SK-N-SH (cell line): ENCODE measurements at regions not wholly inside any gene's neighbourhood (a gene's known extent, or its start where the extent isn't known, plus 50 kb on each side); places are given as distances from the start of the nearest gene placed in this dataset.

Source experiments
- CTCF ChIA-PET: fragments of 300-600, 350-600 bp; formaldehyde crosslinking; extraction: SDS; loops from one replicate; lab custom pipeline; 2021; lab: Yijun Ruan, JAX
- POLR2A ChIA-PET: fragments of 350-600 bp; sonication (Branson Sonifier 250); formaldehyde crosslinking; extraction: SDS; loops from one replicate; lab custom pipeline; 2020; ENCODE audit warnings: antibody characterized with exemption, inconsistent platforms; lab: Yijun Ruan, JAX
- DNase-seq: peaks from one replicate; pipeline ENCODE4 v3.0.0; 2012
- H2AFZ ChIP-seq: fragments of 200-600 bp; sonication (generic); 2 replicates; pipeline ENCODE4 v1.8.1; 2016; ENCODE audit warnings: antibody characterized with exemption, mild to moderate bottlenecking, low read depth
- H3F3A ChIP-seq: fragments of 200-600 bp; sonication (generic); replicated peaks from 2 replicates; pipeline ENCODE3; 2016; ENCODE audit warnings: antibody characterized with exemption, mild to moderate bottlenecking; ENCODE audit not compliant: insufficient read depth
- H3K27ac ChIP-seq, 2 experiments: fragments of 200-500 bp in 1 of 2; fragments of 200-600 bp in 1 of 2; sonication (Bioruptor generic) in 1 of 2; sonication (generic), shearing (Covaris generic) in 1 of 2; 2 replicates each; pipeline versions ENCODE4 v1.5.1 to v1.6.1; 2014 to 2016; ENCODE audit warnings: low read depth in 2 of 2, inconsistent platforms in 1 of 2, low read length in 1 of 2, mild to moderate bottlenecking in 1 of 2, mixed read lengths in 1 of 2
- H3K27me3 ChIP-seq: fragments of 200-600 bp; sonication (generic), shearing (Covaris generic); 2 replicates; pipeline ENCODE4 v1.6.1; 2016; ENCODE audit warnings: mixed run types; ENCODE audit not compliant: insufficient read depth
- H3K36me3 ChIP-seq, 2 experiments: fragments of 200-500 bp in 1 of 2; fragments of 200-600 bp in 1 of 2; sonication (Bioruptor generic) in 1 of 2; sonication (generic) in 1 of 2; replicated peaks in 1 of 2; 2 replicates each; pipeline versions ENCODE3 to v1.5.1; 2014 to 2016; ENCODE audit warnings: low read length in 1 of 2, mild to moderate bottlenecking in 1 of 2; ENCODE audit not compliant: insufficient read depth in 2 of 2, control insufficient read depth in 1 of 2
- H3K4me1 ChIP-seq, 2 experiments: fragments of 200-500 bp in 1 of 2; fragments of 200-600 bp in 1 of 2; sonication (Bioruptor generic) in 1 of 2; sonication (generic), shearing (Covaris generic) in 1 of 2; 2 replicates each; pipeline versions ENCODE4 v1.5.1 to v1.6.1; 2014 to 2016; ENCODE audit warnings: low read depth in 1 of 2, low read length in 1 of 2, mixed run types in 1 of 2; ENCODE audit not compliant: insufficient read depth in 2 of 2, control insufficient read depth in 1 of 2
- H3K4me2 ChIP-seq: fragments of 200-600 bp; sonication (generic), shearing (Covaris generic); 2 replicates; pipeline ENCODE4 v1.6.1; 2017; ENCODE audit warnings: mixed run types
- H3K4me3 ChIP-seq, 2 experiments: fragments of 200-500 bp in 1 of 2; fragments of 200-600 bp in 1 of 2; sonication (Bioruptor generic) in 1 of 2; sonication (generic), shearing (Covaris generic) in 1 of 2; 2 replicates each; pipeline versions ENCODE4 v1.5.1 to v1.8.1; 2014 to 2016; ENCODE audit warnings: low read depth in 2 of 2, inconsistent platforms in 1 of 2, low read length in 1 of 2, mild to moderate bottlenecking in 1 of 2, mixed read lengths in 1 of 2, moderate library complexity in 1 of 2
- H3K79me2 ChIP-seq: fragments of 200-600 bp; sonication (generic); 2 replicates; pipeline ENCODE4 v1.8.1; 2017; ENCODE audit warnings: mild to moderate bottlenecking; ENCODE audit not compliant: insufficient read depth
- H3K9ac ChIP-seq: fragments of 200-600 bp; sonication (generic); 2 replicates; pipeline ENCODE4 v1.6.1; 2017; ENCODE audit warnings: mixed run types
- H3K9me2 ChIP-seq: fragments of 200-600 bp; sonication (generic); 2 replicates; pipeline ENCODE4 v1.6.1; 2017; ENCODE audit warnings: mixed run types
- H3K9me3 ChIP-seq: fragments of 200-600 bp; sonication (generic); 2 replicates; pipeline ENCODE4 v1.6.1; 2017; ENCODE audit warnings: mixed run types, mild to moderate bottlenecking, moderate library complexity
- H4K20me1 ChIP-seq: fragments of 200-600 bp; sonication (generic); 2 replicates; pipeline ENCODE4 v1.6.1; 2017; ENCODE audit warnings: mild to moderate bottlenecking, mixed run types; ENCODE audit not compliant: insufficient read depth
- CHD2 ChIP-seq: fragments of 150-350 bp; IDR thresholded peaks from 2 replicates; pipeline ENCODE4 v1.6.1; 2018; ENCODE audit warnings: low read length; ENCODE audit not compliant: partially characterized antibody
- EP300 ChIP-seq, 2 experiments: IDR thresholded peaks; 2 replicates each; pipeline versions ENCODE4 v1.4.0 to v1.6.1; 2012; ENCODE audit warnings: borderline replicate concordance in 1 of 2, low read depth in 1 of 2, low read length in 1 of 2
- EZH2phosphoT487 ChIP-seq: fragments of 200-600 bp; sonication (generic); IDR thresholded peaks from 2 replicates; pipeline ENCODE4 v1.6.1; 2017; ENCODE audit warnings: low read depth, mixed run types, mild to moderate bottlenecking, antibody characterized with exemption, moderate library complexity, borderline replicate concordance
- FOSL2 ChIP-seq: IDR thresholded peaks from 2 replicates; pipeline ENCODE4 v1.4.0; 2012; ENCODE audit warnings: low read depth, mild to moderate bottlenecking, moderate library complexity, borderline replicate concordance
- FOXJ3 ChIP-seq: sonication (generic); formaldehyde crosslinking; IDR thresholded peaks from 2 replicates; pipeline ENCODE4 v1.5.1; 2020; ENCODE audit warnings: mild to moderate bottlenecking, missing genetic modification reagents
- GATA2 ChIP-seq: sonication (generic); formaldehyde crosslinking; IDR thresholded peaks from 2 replicates; pipeline ENCODE4 v1.5.0; 2020; ENCODE audit warnings: mild to moderate bottlenecking, missing genetic modification reagents
- JUND ChIP-seq: IDR thresholded peaks from 2 replicates; pipeline ENCODE4 v1.4.0; 2012
- MXI1 ChIP-seq: IDR thresholded peaks from 2 replicates; pipeline ENCODE4 v1.6.1; 2012; ENCODE audit warnings: mild to moderate bottlenecking, low read depth, low read length, improper control_type of control experiment
- NFIC ChIP-seq: IDR thresholded peaks from 2 replicates; pipeline ENCODE4 v1.4.0; 2012; ENCODE audit warnings: borderline replicate concordance
- NRF1 ChIP-seq: IDR thresholded peaks from 2 replicates; pipeline ENCODE4 v1.6.1; 2012; ENCODE audit warnings: low read depth, mild to moderate bottlenecking, low read length
- RAD21 ChIP-seq: IDR thresholded peaks from 2 replicates; pipeline ENCODE4 v1.6.1; 2012; ENCODE audit warnings: mild to moderate bottlenecking, low read length
- RFX5 ChIP-seq: IDR thresholded peaks from 2 replicates; pipeline ENCODE4 v1.6.1; 2012; ENCODE audit warnings: mild to moderate bottlenecking, improper control_type of control experiment, low read length
- SIN3A ChIP-seq: IDR thresholded peaks from 2 replicates; pipeline ENCODE4 v1.6.1; 2012; ENCODE audit warnings: low read depth, mild to moderate bottlenecking, low read length, moderate library complexity, borderline replicate concordance
- SMC3 ChIP-seq: IDR thresholded peaks from 2 replicates; pipeline ENCODE4 v1.6.1; 2012; ENCODE audit warnings: low read depth, low read length, improper control_type of control experiment
- TCF12 ChIP-seq: IDR thresholded peaks from 2 replicates; pipeline ENCODE4 v1.4.0; 2012
- TEAD4 ChIP-seq: IDR thresholded peaks from 2 replicates; pipeline ENCODE4 v1.4.0; 2012; ENCODE audit warnings: mild to moderate bottlenecking, borderline replicate concordance; ENCODE audit not compliant: insufficient read depth
- YY1 ChIP-seq: IDR thresholded peaks from 2 replicates; pipeline ENCODE4 v1.4.0; 2012; ENCODE audit warnings: low read depth, mild to moderate bottlenecking
- WGBS: methylation state at CpG from one replicate; pipeline ENCODE4 v1.1.6; 2017; ENCODE audit warnings: low lambda C conversion rate; 5-methylcytosine and 5-hydroxymethylcytosine counted together
- TF ChIP-seq, protein P1 (sequence below): IDR thresholded peaks from 2 replicates; pipeline ENCODE4 v1.4.0; 2012; ENCODE audit warnings: low read depth, borderline replicate concordance
- TF ChIP-seq, protein P2 (sequence below): IDR thresholded peaks from 2 replicates; pipeline ENCODE4 v1.6.1; 2012; ENCODE audit warnings: mild to moderate bottlenecking, low read depth, low read length, moderate library complexity
- TF ChIP-seq, protein P3 (sequence below): IDR thresholded peaks from 2 replicates; pipeline ENCODE4 v1.4.0; 2012; ENCODE audit warnings: low read depth
- TF ChIP-seq, protein P4 (sequence below): fragments of 150-350 bp; IDR thresholded peaks from 2 replicates; pipeline ENCODE4 v1.6.1; 2017; ENCODE audit warnings: antibody characterized with exemption, low read length, low read depth, borderline replicate concordance
- TF ChIP-seq, protein P5 (sequence below): fragments of 150-350 bp; IDR thresholded peaks from 2 replicates; pipeline ENCODE4 v1.6.1; 2016; ENCODE audit warnings: mild to moderate bottlenecking, low read depth, low read length

DNA sequence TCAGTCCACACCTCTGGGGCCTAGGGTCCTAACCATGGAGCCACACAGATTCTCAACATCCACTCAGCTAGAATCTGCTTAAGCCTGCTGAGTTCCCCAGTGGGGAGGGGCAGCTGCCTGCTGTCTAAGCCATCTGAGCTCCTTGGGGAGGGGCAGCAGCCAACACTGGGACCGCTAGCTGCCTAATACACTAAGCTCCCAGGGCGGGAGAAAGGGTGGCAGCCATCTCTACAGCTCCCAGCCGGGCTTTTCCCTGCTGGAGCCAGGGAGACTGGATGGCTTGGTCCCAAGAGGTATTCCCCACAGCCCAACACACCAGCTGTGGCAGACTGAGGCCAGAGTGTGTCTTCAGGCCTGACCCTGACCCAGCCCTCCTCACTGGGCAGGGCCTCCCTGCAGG lies 217.3 kb upstream of the TMEM45B start:
- H3K4me3 ChIP-seq = no peak overlapping the region
- no peaks in the 10 kb centered on the region for H3K9me3 ChIP-seq
- no peak for TF ChIP-seq GATA2 (CRISPR knock-in tag)
- TF ChIP-seq, protein P1, sequence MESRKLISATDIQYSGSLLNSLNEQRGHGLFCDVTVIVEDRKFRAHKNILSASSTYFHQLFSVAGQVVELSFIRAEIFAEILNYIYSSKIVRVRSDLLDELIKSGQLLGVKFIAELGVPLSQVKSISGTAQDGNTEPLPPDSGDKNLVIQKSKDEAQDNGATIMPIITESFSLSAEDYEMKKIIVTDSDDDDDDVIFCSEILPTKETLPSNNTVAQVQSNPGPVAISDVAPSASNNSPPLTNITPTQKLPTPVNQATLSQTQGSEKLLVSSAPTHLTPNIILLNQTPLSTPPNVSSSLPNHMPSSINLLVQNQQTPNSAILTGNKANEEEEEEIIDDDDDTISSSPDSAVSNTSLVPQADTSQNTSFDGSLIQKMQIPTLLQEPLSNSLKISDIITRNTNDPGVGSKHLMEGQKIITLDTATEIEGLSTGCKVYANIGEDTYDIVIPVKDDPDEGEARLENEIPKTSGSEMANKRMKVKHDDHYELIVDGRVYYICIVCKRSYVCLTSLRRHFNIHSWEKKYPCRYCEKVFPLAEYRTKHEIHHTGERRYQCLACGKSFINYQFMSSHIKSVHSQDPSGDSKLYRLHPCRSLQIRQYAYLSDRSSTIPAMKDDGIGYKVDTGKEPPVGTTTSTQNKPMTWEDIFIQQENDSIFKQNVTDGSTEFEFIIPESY = no peak
- no peak for TF ChIP-seq SMC3
- no peak for TF ChIP-seq FOXJ3 (CRISPR knock-in tag)
- no peak for TF ChIP-seq YY1
- no peak for TF ChIP-seq NFIC
- TF ChIP-seq RAD21 = no peak
- TF ChIP-seq, protein P2, sequence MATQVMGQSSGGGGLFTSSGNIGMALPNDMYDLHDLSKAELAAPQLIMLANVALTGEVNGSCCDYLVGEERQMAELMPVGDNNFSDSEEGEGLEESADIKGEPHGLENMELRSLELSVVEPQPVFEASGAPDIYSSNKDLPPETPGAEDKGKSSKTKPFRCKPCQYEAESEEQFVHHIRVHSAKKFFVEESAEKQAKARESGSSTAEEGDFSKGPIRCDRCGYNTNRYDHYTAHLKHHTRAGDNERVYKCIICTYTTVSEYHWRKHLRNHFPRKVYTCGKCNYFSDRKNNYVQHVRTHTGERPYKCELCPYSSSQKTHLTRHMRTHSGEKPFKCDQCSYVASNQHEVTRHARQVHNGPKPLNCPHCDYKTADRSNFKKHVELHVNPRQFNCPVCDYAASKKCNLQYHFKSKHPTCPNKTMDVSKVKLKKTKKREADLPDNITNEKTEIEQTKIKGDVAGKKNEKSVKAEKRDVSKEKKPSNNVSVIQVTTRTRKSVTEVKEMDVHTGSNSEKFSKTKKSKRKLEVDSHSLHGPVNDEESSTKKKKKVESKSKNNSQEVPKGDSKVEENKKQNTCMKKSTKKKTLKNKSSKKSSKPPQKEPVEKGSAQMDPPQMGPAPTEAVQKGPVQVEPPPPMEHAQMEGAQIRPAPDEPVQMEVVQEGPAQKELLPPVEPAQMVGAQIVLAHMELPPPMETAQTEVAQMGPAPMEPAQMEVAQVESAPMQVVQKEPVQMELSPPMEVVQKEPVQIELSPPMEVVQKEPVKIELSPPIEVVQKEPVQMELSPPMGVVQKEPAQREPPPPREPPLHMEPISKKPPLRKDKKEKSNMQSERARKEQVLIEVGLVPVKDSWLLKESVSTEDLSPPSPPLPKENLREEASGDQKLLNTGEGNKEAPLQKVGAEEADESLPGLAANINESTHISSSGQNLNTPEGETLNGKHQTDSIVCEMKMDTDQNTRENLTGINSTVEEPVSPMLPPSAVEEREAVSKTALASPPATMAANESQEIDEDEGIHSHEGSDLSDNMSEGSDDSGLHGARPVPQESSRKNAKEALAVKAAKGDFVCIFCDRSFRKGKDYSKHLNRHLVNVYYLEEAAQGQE = no peak
- TF ChIP-seq, all 33 proteins: peak for 0
- Histone ChIP-seq H3F3A (no peaks in the 10 kb centered on the region), H3K36me3 (no peaks in the 10 kb centered on the region), H3K27me3 (no peaks in the 10 kb centered on the region; the same call in 1 of the 2 replicates), H3K79me2 (no peaks in the 10 kb centered on the region), H3K9ac (no peak overlapping the region), H3K4me1 (no peaks in the 10 kb centered on the region; a peak in 1 of 4 replicates), H4K20me1 (no peaks in the 10 kb centered on the region), H3K27ac (no peak overlapping the region), H3K4me2 (no peak overlapping the region), H2AFZ (no peak overlapping the region), H3K9me2 (no peaks in the 10 kb centered on the region)
- ChIA-PET POLR2A (no interaction called here), CTCF (no interaction called here)
- DNase-seq = no peak
- WGBS = 25% methylated on average over 2 of the region's 3 CpGs

DNA sequence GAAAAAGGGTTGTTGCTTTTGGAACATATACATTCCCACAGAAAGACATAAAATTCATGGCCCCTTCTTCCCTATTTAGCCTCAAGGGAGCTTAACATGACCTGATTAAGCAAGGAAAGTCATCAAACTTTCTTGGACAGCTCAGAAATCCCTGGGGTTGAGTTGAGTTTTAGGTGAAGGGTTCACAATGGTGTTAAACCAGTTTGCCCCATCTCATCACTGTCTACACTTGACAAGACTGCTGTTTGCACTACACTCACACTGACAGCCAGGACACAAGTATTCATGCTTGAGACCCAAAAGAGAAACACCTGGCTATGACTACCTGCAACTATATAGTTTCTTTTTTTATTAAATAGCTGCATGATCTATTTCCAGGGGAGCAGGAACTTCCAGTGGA lies 209.8 kb upstream of the TMEM45B start:
- H3K4me1 ChIP-seq = no peaks in the 10 kb centered on the region
- H4K20me1 ChIP-seq = no peaks in the 10 kb centered on the region
- no peaks in the 10 kb centered on the region for H3K27me3 ChIP-seq
- H3K27ac ChIP-seq = no peak overlapping the region
- H3K9me2 ChIP-seq = no peaks in the 10 kb centered on the region
- H3K79me2 ChIP-seq = no peaks in the 10 kb centered on the region
- ChIA-PET CTCF (no interaction called here), POLR2A (no interaction called here)
- H3K9me3 ChIP-seq = no peaks in the 10 kb centered on the region
- H3K36me3 ChIP-seq = no peaks in the 10 kb centered on the region
- H3K4me2 ChIP-seq = no peak overlapping the region
- no peak overlapping the region for H2AFZ ChIP-seq
- no peak for DNase-seq
- no peak overlapping the region for H3K9ac ChIP-seq
- H3K4me3 ChIP-seq = no peak overlapping the region
- no peaks in the 10 kb centered on the region for H3F3A ChIP-seq
- TF ChIP-seq, protein P3, sequence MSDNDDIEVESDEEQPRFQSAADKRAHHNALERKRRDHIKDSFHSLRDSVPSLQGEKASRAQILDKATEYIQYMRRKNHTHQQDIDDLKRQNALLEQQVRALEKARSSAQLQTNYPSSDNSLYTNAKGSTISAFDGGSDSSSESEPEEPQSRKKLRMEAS = no peak
- no peak for TF ChIP-seq SIN3A
- TF ChIP-seq EP300 (IDR thresholded peaks at IDR 0.05; ENCODE audit: borderline replicate concordance in 1 of 2, low read depth in 1 of 2, low read length in 1 of 2) = no peak
- TF ChIP-seq, protein P4, sequence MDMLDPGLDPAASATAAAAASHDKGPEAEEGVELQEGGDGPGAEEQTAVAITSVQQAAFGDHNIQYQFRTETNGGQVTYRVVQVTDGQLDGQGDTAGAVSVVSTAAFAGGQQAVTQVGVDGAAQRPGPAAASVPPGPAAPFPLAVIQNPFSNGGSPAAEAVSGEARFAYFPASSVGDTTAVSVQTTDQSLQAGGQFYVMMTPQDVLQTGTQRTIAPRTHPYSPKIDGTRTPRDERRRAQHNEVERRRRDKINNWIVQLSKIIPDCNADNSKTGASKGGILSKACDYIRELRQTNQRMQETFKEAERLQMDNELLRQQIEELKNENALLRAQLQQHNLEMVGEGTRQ = no peak
- no peak for TF ChIP-seq NFIC
- no peak for TF ChIP-seq TEAD4
- no peak for TF ChIP-seq RFX5
- TF ChIP-seq, protein P5, sequence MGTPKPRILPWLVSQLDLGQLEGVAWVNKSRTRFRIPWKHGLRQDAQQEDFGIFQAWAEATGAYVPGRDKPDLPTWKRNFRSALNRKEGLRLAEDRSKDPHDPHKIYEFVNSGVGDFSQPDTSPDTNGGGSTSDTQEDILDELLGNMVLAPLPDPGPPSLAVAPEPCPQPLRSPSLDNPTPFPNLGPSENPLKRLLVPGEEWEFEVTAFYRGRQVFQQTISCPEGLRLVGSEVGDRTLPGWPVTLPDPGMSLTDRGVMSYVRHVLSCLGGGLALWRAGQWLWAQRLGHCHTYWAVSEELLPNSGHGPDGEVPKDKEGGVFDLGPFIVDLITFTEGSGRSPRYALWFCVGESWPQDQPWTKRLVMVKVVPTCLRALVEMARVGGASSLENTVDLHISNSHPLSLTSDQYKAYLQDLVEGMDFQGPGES = no peak
- no peak for TF ChIP-seq MXI1
- no peak for TF ChIP-seq NRF1
- no peak for TF ChIP-seq TCF12
- TF ChIP-seq GATA2 (CRISPR knock-in tag) = no peak
- TF ChIP-seq RAD21 = no peak
- no peak for TF ChIP-seq JUND
- no peak for TF ChIP-seq SMC3
- no peak for TF ChIP-seq CHD2
- TF ChIP-seq FOSL2 = no peak
- TF ChIP-seq EZH2phosphoT487 = no peak
